A549 (cell line): ENCODE measurements at regions not wholly inside any gene's neighbourhood (a gene's known extent, or its start where the extent isn't known, plus 50 kb on each side); places are given as distances from the start of the nearest gene placed in this dataset.

ENCODE experiments used
- ATAC-seq, 2 experiments: fragments of 200-7000 bp in 1 of 2; fragments of >200 bp in 1 of 2; cut with Nextera tagmentation in 1 of 2; cut with Tn5 transposase in 1 of 2; 3 replicates each; pipeline versions ENCODE4 v1.8.0 to v1.9.1; 2018 to 2020; ENCODE audit warnings: mild to moderate bottlenecking in 1 of 2, moderate library complexity in 1 of 2
- CTCF ChIA-PET: fragments of 300-600 bp; sonication (Branson Sonifier 250); formaldehyde crosslinking; extraction: SDS; loops from one replicate; lab custom pipeline; 2021; ENCODE audit warnings: antibody characterized with exemption, inconsistent platforms; lab: Yijun Ruan, JAX
- POLR2A ChIA-PET: fragments of 350-600 bp; formaldehyde crosslinking; extraction: SDS; loops from one replicate; lab custom pipeline; 2021; ENCODE audit warnings: antibody characterized with exemption, inconsistent platforms; lab: Yijun Ruan, JAX
- DNase-seq, 2 experiments: peaks; one replicate each; pipeline versions ENCODE4 v3.0.0 to v3.0.0-alpha.2; 2011 to 2016; ENCODE audit warnings: low read depth in 1 of 2, low spot score in 1 of 2
- FAIRE-seq: peaks from 2 replicates; lab custom pipeline; 2011; peaks lifted over from hg19 to GRCh38; lab: Jason Lieb, UNC
- H3K27ac ChIP-seq, 2 experiments: fragments of >200 bp; sonication (Bioruptor Twin); formaldehyde crosslinking; 3 replicates each; pipeline ENCODE4 v1.5.1; 2016 to 2017
- H3K4me1 ChIP-seq: fragments of >200 bp; sonication (Bioruptor Twin); formaldehyde crosslinking; 3 replicates; pipeline ENCODE4 v1.6.1; 2016
- H3K4me2 ChIP-seq: fragments of >200 bp; sonication (Bioruptor Twin); formaldehyde crosslinking; 3 replicates; pipeline ENCODE4 v1.6.1; 2016
- H3K4me3 ChIP-seq: fragments of >200 bp; sonication (Bioruptor Twin); formaldehyde crosslinking; 3 replicates; pipeline ENCODE4 v1.5.1; 2016
- H3K9me3 ChIP-seq: fragments of >200 bp; sonication (Bioruptor Twin); formaldehyde crosslinking; 3 replicates; pipeline ENCODE4 v1.6.1; 2016
- ATOH8 ChIP-seq: fragments of 250-450 bp; sonication (Bioruptor Pico); IDR thresholded peaks from 2 replicates; pipeline ENCODE4 v1.5.0; 2020; ENCODE audit warnings: low read depth, mild to moderate bottlenecking, moderate library complexity
- CHD4 ChIP-seq: fragments of 200-600 bp; sonication (generic); IDR thresholded peaks from 2 replicates; pipeline ENCODE4 v1.6.1; 2016; ENCODE audit warnings: antibody characterized with exemption, mild to moderate bottlenecking, borderline replicate concordance
- CTCF ChIP-seq: fragments of >200 bp; sonication (Bioruptor Twin); formaldehyde crosslinking; IDR thresholded peaks from 3 replicates; pipeline ENCODE4 v1.5.1; 2016
- E2F6 ChIP-seq: IDR thresholded peaks from 2 replicates; pipeline ENCODE4 v1.6.1; 2012; ENCODE audit warnings: low read depth, borderline replicate concordance
- ESRRA ChIP-seq: fragments of 150-350 bp; IDR thresholded peaks from 2 replicates; pipeline ENCODE4 v1.6.1; 2014; ENCODE audit warnings: mild to moderate bottlenecking, low read length, borderline replicate concordance
- FOSL2 ChIP-seq, 2 experiments: fragments of 450-650 bp in 1 of 2; fragments of >200 bp in 1 of 2; sonication (Bioruptor Twin) in 1 of 2; formaldehyde crosslinking; IDR thresholded peaks; 2 replicates each; pipeline versions ENCODE4 v1.5.0 to v1.6.1; 2016 to 2020; ENCODE audit warnings: mild to moderate bottlenecking in 1 of 2, moderate library complexity in 1 of 2
- FOXS1 ChIP-seq: fragments of 250-450 bp; sonication (Bioruptor Pico); IDR thresholded peaks from 2 replicates; pipeline ENCODE4 v1.5.0; 2020; ENCODE audit warnings: mild to moderate bottlenecking, moderate library complexity
- GATA3 ChIP-seq: IDR thresholded peaks from 2 replicates; pipeline ENCODE4 v1.6.1; 2012; ENCODE audit warnings: borderline replicate concordance
- HEYL ChIP-seq: fragments of 250-450 bp; sonication (Bioruptor Pico); IDR thresholded peaks from 2 replicates; pipeline ENCODE4 v1.8.0; 2021; ENCODE audit warnings: mild to moderate bottlenecking, moderate library complexity
- HOXA7 ChIP-seq: fragments of 250-450 bp; sonication (Bioruptor Pico); IDR thresholded peaks from 2 replicates; pipeline ENCODE4 v1.5.0; 2020; ENCODE audit warnings: mild to moderate bottlenecking, moderate library complexity
- HOXB5 ChIP-seq: fragments of 250-450 bp; sonication (Bioruptor Pico); IDR thresholded peaks from 2 replicates; pipeline ENCODE4 v1.5.0; 2020; ENCODE audit warnings: mild to moderate bottlenecking, moderate library complexity
- KDM5A ChIP-seq: fragments of 200-600 bp; sonication (generic); IDR thresholded peaks from 2 replicates; pipeline ENCODE4 v1.6.1; 2016; ENCODE audit warnings: antibody characterized with exemption, mild to moderate bottlenecking
- MAFK ChIP-seq: fragments of 450-650 bp; IDR thresholded peaks from 2 replicates; pipeline ENCODE4 v1.6.1; 2014; ENCODE audit not compliant: partially characterized antibody
- NR3C1 ChIP-seq: fragments of >200 bp; sonication (Bioruptor Twin); formaldehyde crosslinking; IDR thresholded peaks from 3 replicates; pipeline ENCODE4 v1.6.1; 2017
- RAD21 ChIP-seq, 2 experiments: fragments of >200 bp in 1 of 2; sonication (Bioruptor Twin) in 1 of 2; formaldehyde crosslinking in 1 of 2; IDR thresholded peaks in 1 of 2; conservative IDR thresholded peaks in 1 of 2; 2 replicates in 1 of 2; 3 replicates in 1 of 2; pipeline ENCODE4 v1.6.1; 2012 to 2018; ENCODE audit warnings: inconsistent platforms in 1 of 2
- RFX5 ChIP-seq: fragments of 450-650 bp; IDR thresholded peaks from 2 replicates; pipeline ENCODE4 v1.7.1; 2014; ENCODE audit warnings: antibody characterized with exemption, mild to moderate bottlenecking, moderate library complexity
- RNF2 ChIP-seq: fragments of 200-600 bp; sonication (generic); IDR thresholded peaks from 2 replicates; pipeline ENCODE4 v1.6.1; 2016; ENCODE audit warnings: low read depth, mild to moderate bottlenecking, antibody characterized with exemption, moderate library complexity, borderline replicate concordance
- USF2 ChIP-seq: fragments of 450-650 bp; IDR thresholded peaks from 2 replicates; pipeline ENCODE4 v1.6.1; 2014; ENCODE audit warnings: antibody characterized with exemption
- WGBS: methylation state at CpG from one replicate; pipeline ENCODE4 v1.1.6; 2017; ENCODE audit errors: missing lambda C conversion rate; 5-methylcytosine and 5-hydroxymethylcytosine counted together

- Histone ChIP-seq H3K4me1 (no peaks in the 10 kb centered on the region), H3K27ac (no peak overlapping the region), H3K9me3 (peaks cover 8% of the 10 kb centered on the region; the same call in 2 of the 3 replicates), H3K4me3 (no peak overlapping the region), H3K4me2 (no peak overlapping the region)
- WGBS: 50% methylated on average over 7 of the region's 7 CpGs
- TF ChIP-seq MAFK (peak; percentile 80), FOXS1 (no peak)
- ChIA-PET CTCF (interaction anchor here (0.7 kb wide), 1 partner anchor 211 kb away, joined by 3 read pairs; no protein-coding TSS in a partner anchor), POLR2A (no interaction called here)
- ATAC-seq: no peak
- DNase-seq: no peak
- FAIRE-seq: no peak
Observed at GRCh38 chr17:5854871-5855554, 215.2 kb upstream of the WSCD1 start.

- FAIRE-seq (no peak), ATAC-seq (no peak), DNase-seq (no peak)
- H3K4me1 ChIP-seq: no peaks in the 10 kb centered on the region
- H3K27ac ChIP-seq: no peak overlapping the region
- no peak for TF ChIP-seq NR3C1
- no peak for TF ChIP-seq E2F6
- no peak for TF ChIP-seq FOSL2 (IDR thresholded peaks at IDR 0.05)
- no peak for TF ChIP-seq FOSL2 (CRISPR knock-in tag; IDR thresholded peaks at IDR 0.05)
- no peak for TF ChIP-seq KDM5A
- no peak for TF ChIP-seq USF2
- TF ChIP-seq CTCF: no peak
- TF ChIP-seq GATA3: no peak
- TF ChIP-seq ESRRA: no peak
- no peak for TF ChIP-seq HOXB5 (CRISPR knock-in tag)
- TF ChIP-seq ATOH8 (CRISPR knock-in tag): no peak
- TF ChIP-seq CHD4: no peak
- TF ChIP-seq HOXA7 (CRISPR knock-in tag): no peak
- no peak for TF ChIP-seq RNF2
- H3K4me3 ChIP-seq: no peak overlapping the region
- no peak overlapping the region for H3K4me2 ChIP-seq
- POLR2A ChIA-PET: no interaction called here
- 42% methylated on average over 4 of the region's 4 CpGs for WGBS
- CTCF ChIA-PET: interaction anchor here (1.6 kb wide), 1 partner anchor 13 kb away, joined by 4 read pairs; no protein-coding TSS in a partner anchor
- no peaks in the 10 kb centered on the region for H3K9me3 ChIP-seq
Observed at GRCh38 chr17:5861246-5861645, 208.9 kb upstream of the WSCD1 start.

GRCh38 chr17:5861854-5862253 lies 208.3 kb upstream of the WSCD1 start:
- H3K27ac ChIP-seq: no peak overlapping the region
- ChIA-PET POLR2A (no interaction called here), CTCF (interaction anchor here (1.6 kb wide), 1 partner anchor 14 kb away, joined by 4 read pairs; no protein-coding TSS in a partner anchor)
- H3K4me2 ChIP-seq: no peak overlapping the region
- H3K4me3 ChIP-seq: no peak overlapping the region
- no peaks in the 10 kb centered on the region for H3K9me3 ChIP-seq
- ATAC-seq (no peak), FAIRE-seq (no peak), DNase-seq (no peak)
- WGBS: 44% methylated on average over 4 of the region's 4 CpGs
- TF ChIP-seq RFX5 (peak; percentile 89), E2F6 (no peak), HEYL (CRISPR knock-in tag) (no peak), RAD21 (conservative IDR thresholded peaks at IDR 0.05 in 1 of 2, IDR thresholded peaks at IDR 0.05 in 1 of 2) (no peak)
- H3K4me1 ChIP-seq: no peaks in the 10 kb centered on the region
